ENCODE measurements at regions not wholly inside any gene's neighbourhood (a gene's known extent, or its start where the extent isn't known, plus 50 kb on each side); places are given as distances from the start of the nearest gene placed in this dataset.

DNA sequence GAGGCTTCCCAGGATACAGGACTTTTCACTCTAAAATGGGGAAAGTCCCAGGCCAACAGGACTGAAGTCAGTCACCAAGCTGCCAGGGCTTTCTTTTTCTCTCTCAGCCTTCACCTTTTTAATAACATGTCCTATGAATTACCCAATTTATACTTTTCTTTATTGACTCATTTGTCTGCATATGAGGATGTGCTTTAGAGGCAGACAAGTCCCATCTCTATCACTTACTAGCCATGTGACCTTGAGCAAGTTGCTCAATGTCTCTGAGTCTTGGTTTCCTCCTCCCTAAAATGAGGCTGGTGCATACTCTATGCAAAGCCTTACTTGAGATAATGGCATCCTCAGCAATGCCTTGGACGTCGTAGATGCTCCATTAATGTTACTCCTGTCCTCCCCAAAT lies 98.1 kb upstream of the TMPO start:
- TF ChIP-seq, protein P1, sequence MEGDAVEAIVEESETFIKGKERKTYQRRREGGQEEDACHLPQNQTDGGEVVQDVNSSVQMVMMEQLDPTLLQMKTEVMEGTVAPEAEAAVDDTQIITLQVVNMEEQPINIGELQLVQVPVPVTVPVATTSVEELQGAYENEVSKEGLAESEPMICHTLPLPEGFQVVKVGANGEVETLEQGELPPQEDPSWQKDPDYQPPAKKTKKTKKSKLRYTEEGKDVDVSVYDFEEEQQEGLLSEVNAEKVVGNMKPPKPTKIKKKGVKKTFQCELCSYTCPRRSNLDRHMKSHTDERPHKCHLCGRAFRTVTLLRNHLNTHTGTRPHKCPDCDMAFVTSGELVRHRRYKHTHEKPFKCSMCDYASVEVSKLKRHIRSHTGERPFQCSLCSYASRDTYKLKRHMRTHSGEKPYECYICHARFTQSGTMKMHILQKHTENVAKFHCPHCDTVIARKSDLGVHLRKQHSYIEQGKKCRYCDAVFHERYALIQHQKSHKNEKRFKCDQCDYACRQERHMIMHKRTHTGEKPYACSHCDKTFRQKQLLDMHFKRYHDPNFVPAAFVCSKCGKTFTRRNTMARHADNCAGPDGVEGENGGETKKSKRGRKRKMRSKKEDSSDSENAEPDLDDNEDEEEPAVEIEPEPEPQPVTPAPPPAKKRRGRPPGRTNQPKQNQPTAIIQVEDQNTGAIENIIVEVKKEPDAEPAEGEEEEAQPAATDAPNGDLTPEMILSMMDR (conservative IDR thresholded peaks at IDR 0.05; ENCODE audit: low read length): no peak
- TF ChIP-seq EZH2phosphoT487 (IDR thresholded peaks at IDR 0.05; ENCODE audit: borderline replicate concordance, low read depth, low read length): no peak
